Neural progenitor cell (in vitro differentiated cells): ENCODE measurements at regions not wholly inside any gene's neighbourhood (a gene's known extent, or its start where the extent isn't known, plus 50 kb on each side); places are given as distances from the start of the nearest gene placed in this dataset.

ENCODE experiments used
- DNase-seq: peaks from one replicate; pipeline ENCODE4 v3.0.0-alpha.2; 2016; ENCODE audit warnings: low spot score
- H2AFZ ChIP-seq: fragments of 200-600 bp; sonication (generic); replicated peaks from 2 replicates; pipeline ENCODE4 v1.6.1; 2016; ENCODE audit warnings: antibody characterized with exemption
- H3F3A ChIP-seq: fragments of 200-600 bp; sonication (generic); 2 replicates; pipeline ENCODE4 v1.6.1; 2016; ENCODE audit warnings: antibody characterized with exemption, low read depth
- H3K27ac ChIP-seq: fragments of 200-600 bp; sonication (generic); 2 replicates; pipeline ENCODE4 v1.5.1; 2016; ENCODE audit warnings: mild to moderate bottlenecking
- H3K27me3 ChIP-seq: fragments of 200-600 bp; sonication (generic); 2 replicates; pipeline ENCODE4 v1.6.1; 2016; ENCODE audit warnings: mild to moderate bottlenecking, moderate library complexity
- H3K36me3 ChIP-seq: fragments of 200-600 bp; sonication (generic); 2 replicates; pipeline ENCODE4 v1.5.1; 2016
- H3K4me1 ChIP-seq: fragments of 200-600 bp; sonication (generic); 2 replicates; pipeline ENCODE4 v1.6.1; 2016; ENCODE audit warnings: mixed run types
- H3K4me2 ChIP-seq: fragments of 200-600 bp; sonication (generic); 2 replicates; pipeline ENCODE4 v1.6.1; 2016
- H3K4me3 ChIP-seq: fragments of 200-600 bp; sonication (generic); 2 replicates; pipeline ENCODE4 v1.5.1; 2016
- H3K79me2 ChIP-seq: fragments of 200-600 bp; sonication (generic); 2 replicates; pipeline ENCODE4 v1.6.1; 2016; ENCODE audit warnings: low read depth
- H3K9ac ChIP-seq: fragments of 200-600 bp; sonication (generic); 2 replicates; pipeline ENCODE4 v1.6.1; 2016
- H3K9me3 ChIP-seq: fragments of 200-600 bp; sonication (generic); 2 replicates; pipeline ENCODE4 v1.5.1; 2016; ENCODE audit warnings: low read depth
- H4K20me1 ChIP-seq: fragments of 200-600 bp; sonication (generic); 2 replicates; pipeline ENCODE4 v1.6.1; 2016; ENCODE audit warnings: low read depth
- H3K27ac Mint-ChIP-seq: 3 replicates; pipeline ENCODE4 v1.8.0; 2021; ENCODE audit warnings: mixed read lengths
- H3K27me3 Mint-ChIP-seq: 2 replicates; pipeline ENCODE4 v1.8.0; 2022; ENCODE audit warnings: low read depth, mild to moderate bottlenecking, inconsistent platforms, moderate library complexity, mixed read lengths; ENCODE audit not compliant: insufficient read depth
- H3K36me3 Mint-ChIP-seq: 3 replicates; pipeline ENCODE4 v1.8.0; 2021; ENCODE audit warnings: mixed read lengths
- H3K4me1 Mint-ChIP-seq: 3 replicates; pipeline ENCODE4 v1.8.0; 2021; ENCODE audit warnings: mixed read lengths
- H3K4me3 Mint-ChIP-seq: 3 replicates; pipeline ENCODE4 v1.8.0; 2021; ENCODE audit warnings: mild to moderate bottlenecking, moderate library complexity, mixed read lengths
- H3K9me3 Mint-ChIP-seq: 3 replicates; pipeline ENCODE4 v1.8.0; 2020; ENCODE audit warnings: mixed read lengths
- EZH2 ChIP-seq: fragments of 200-600 bp; sonication (generic); IDR thresholded peaks from 2 replicates; pipeline ENCODE4 v1.6.1; 2017; ENCODE audit warnings: antibody characterized with exemption, mild to moderate bottlenecking, moderate library complexity
- EZH2phosphoT487 ChIP-seq: fragments of 200-600 bp; sonication (generic); IDR thresholded peaks from 2 replicates; pipeline ENCODE4 v1.6.1; 2017; ENCODE audit warnings: antibody characterized with exemption
- TF ChIP-seq, protein P1 (sequence below): fragments of 200-600 bp; sonication (generic); IDR thresholded peaks from 2 replicates; pipeline ENCODE4 v1.5.1; 2017; ENCODE audit warnings: antibody characterized with exemption, mild to moderate bottlenecking

DNA sequence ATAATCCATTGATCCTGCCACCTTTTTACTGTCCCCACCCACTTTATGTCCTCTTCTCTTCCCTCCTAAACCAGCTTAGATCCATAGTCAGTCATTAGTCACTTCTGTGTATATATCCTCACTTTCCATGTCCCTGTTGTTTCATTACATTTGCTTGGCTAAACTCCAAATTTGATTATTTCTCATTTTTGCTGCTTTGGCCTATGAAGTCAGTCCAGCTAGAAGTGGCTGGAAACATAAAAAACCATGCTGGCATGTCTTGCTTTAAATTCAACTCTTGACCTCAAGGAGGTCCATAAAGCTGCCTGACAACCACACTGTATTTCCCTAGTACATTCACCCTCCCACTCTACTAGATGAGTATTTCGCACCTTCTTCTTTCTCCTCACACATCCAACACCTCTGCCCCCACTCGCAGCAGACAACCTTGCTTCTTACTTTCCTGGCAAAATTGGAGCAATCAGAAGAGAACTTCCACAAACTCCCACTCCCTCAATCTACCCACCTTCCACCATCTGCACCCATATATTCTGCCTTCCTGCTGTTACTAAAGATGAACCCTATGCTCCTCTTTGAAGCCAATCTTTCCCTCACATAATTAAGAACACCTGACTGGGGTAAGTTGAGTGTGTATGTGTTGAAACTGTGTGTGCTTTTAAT is 72.1 kb downstream of the ZNF648 start:
- no peak overlapping the region for H3K4me3 Mint-ChIP-seq
- Histone ChIP-seq H3F3A (no peaks in the 10 kb centered on the region), H3K4me1 (peaks cover 14% of the 10 kb centered on the region), H3K27ac (no peak overlapping the region), H3K27me3 (no peaks in the 10 kb centered on the region), H3K9ac (no peak overlapping the region), H3K4me3 (no peak overlapping the region), H3K4me2 (no peak overlapping the region), H4K20me1 (no peaks in the 10 kb centered on the region), H3K36me3 (no peaks in the 10 kb centered on the region), H2AFZ (no peak overlapping the region), H3K9me3 (no peaks in the 10 kb centered on the region), H3K79me2 (no peaks in the 10 kb centered on the region)
- H3K27me3 Mint-ChIP-seq, result no peaks in the 10 kb centered on the region
- H3K4me1 Mint-ChIP-seq, result peaks cover 15% of the 10 kb centered on the region
- TF ChIP-seq, protein P1, sequence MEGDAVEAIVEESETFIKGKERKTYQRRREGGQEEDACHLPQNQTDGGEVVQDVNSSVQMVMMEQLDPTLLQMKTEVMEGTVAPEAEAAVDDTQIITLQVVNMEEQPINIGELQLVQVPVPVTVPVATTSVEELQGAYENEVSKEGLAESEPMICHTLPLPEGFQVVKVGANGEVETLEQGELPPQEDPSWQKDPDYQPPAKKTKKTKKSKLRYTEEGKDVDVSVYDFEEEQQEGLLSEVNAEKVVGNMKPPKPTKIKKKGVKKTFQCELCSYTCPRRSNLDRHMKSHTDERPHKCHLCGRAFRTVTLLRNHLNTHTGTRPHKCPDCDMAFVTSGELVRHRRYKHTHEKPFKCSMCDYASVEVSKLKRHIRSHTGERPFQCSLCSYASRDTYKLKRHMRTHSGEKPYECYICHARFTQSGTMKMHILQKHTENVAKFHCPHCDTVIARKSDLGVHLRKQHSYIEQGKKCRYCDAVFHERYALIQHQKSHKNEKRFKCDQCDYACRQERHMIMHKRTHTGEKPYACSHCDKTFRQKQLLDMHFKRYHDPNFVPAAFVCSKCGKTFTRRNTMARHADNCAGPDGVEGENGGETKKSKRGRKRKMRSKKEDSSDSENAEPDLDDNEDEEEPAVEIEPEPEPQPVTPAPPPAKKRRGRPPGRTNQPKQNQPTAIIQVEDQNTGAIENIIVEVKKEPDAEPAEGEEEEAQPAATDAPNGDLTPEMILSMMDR, result no peak
- TF ChIP-seq EZH2, result no peak
- TF ChIP-seq EZH2phosphoT487, result no peak
- no peak overlapping the region for H3K27ac Mint-ChIP-seq
- no peak for DNase-seq
- H3K36me3 Mint-ChIP-seq, result no peaks in the 10 kb centered on the region
- no peaks in the 10 kb centered on the region for H3K9me3 Mint-ChIP-seq

- Histone ChIP-seq H3F3A (no peaks in the 10 kb centered on the region), H4K20me1 (no peaks in the 10 kb centered on the region), H3K27me3 (no peaks in the 10 kb centered on the region), H3K4me1 (peaks cover 14% of the 10 kb centered on the region), H3K4me2 (no peak overlapping the region), H2AFZ (no peak overlapping the region), H3K79me2 (no peaks in the 10 kb centered on the region), H3K36me3 (no peaks in the 10 kb centered on the region), H3K9ac (no peak overlapping the region), H3K27ac (no peak overlapping the region), H3K9me3 (no peaks in the 10 kb centered on the region), H3K4me3 (no peak overlapping the region)
- Mint-ChIP-seq H3K4me1 (peaks cover 15% of the 10 kb centered on the region), H3K36me3 (no peaks in the 10 kb centered on the region), H3K4me3 (no peak overlapping the region), H3K9me3 (no peaks in the 10 kb centered on the region), H3K27ac (no peak overlapping the region), H3K27me3 (no peaks in the 10 kb centered on the region)
- TF ChIP-seq EZH2phosphoT487, result no peak
- TF ChIP-seq EZH2, result no peak
- TF ChIP-seq, protein P1, result no peak
- DNase-seq, result no peak
Observed at GRCh38 chr1:181987996-181988395, 73.5 kb downstream of the ZNF648 start.

DNA sequence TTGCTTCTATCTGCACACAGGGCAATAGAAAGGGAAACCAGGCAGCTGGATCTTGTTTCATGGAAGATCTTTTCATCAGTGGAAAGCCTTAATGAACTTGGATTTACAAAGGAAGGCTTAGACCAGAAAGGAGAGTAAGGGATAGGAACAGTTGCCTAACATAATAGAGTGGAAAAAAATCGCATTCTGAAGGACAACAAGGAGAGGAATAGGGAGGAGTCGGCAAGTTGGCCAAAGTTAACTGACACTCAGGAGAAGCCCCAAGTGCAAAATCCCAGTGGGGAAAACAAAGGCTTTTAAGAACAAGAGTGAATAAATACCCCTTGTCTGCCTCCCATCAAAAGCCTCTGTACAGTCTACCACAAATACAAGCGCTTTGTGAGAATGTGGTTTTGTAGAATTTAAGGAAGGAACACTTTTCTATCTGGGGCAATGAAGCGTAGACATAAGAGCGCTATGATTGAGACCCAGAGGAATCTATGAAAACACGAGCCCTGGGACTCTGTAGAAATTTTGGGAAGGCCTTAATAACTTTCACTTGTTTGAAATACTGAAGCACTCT is 74.1 kb downstream of the ZNF648 start:
- TF ChIP-seq EZH2 (no peak), EZH2phosphoT487 (no peak)
- TF ChIP-seq, protein P1, result no peak
- Histone ChIP-seq H3K9ac (no peak overlapping the region), H3K4me3 (no peak overlapping the region), H4K20me1 (no peaks in the 10 kb centered on the region), H3K36me3 (no peaks in the 10 kb centered on the region), H3K27ac (no peak overlapping the region), H3K79me2 (no peaks in the 10 kb centered on the region), H3K9me3 (no peaks in the 10 kb centered on the region), H3K4me2 (peak overlapping the region; percentile 44), H3K4me1 (peaks cover 14% of the 10 kb centered on the region), H3K27me3 (no peaks in the 10 kb centered on the region), H3F3A (no peaks in the 10 kb centered on the region), H2AFZ (no peak overlapping the region)
- Mint-ChIP-seq H3K4me3 (no peak overlapping the region), H3K4me1 (peaks cover 15% of the 10 kb centered on the region), H3K27ac (no peak overlapping the region), H3K27me3 (no peaks in the 10 kb centered on the region), H3K9me3 (no peaks in the 10 kb centered on the region), H3K36me3 (no peaks in the 10 kb centered on the region)
- no peak for DNase-seq
